ENCODE measurements at regions not wholly inside any gene's neighbourhood (a gene's known extent, or its start where the extent isn't known, plus 50 kb on each side); places are given as distances from the start of the nearest gene placed in this dataset.

DNA sequence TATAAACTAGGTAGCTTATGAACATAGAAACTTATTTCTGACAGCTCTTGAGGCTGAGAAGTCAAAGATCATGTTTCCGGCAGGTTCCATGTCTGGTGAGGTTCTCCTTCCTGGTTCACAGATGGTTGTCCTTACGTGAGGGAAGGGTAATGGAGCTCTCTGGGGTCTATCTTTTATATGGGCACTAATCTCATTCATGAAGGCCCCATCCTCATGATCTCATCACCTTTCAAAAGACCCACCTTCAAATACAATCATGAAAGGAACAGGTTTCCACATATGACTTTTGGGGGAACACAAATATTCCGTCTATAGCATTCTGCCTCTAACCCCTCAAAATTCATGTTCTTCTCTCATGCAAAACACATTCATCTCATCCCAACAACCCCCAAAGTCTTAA, 264.7 kb downstream of the PTTG2 start:
- DNase-seq (ENCODE audit: low read depth in 2 of 2): no peak
- TF ChIP-seq, protein P1, sequence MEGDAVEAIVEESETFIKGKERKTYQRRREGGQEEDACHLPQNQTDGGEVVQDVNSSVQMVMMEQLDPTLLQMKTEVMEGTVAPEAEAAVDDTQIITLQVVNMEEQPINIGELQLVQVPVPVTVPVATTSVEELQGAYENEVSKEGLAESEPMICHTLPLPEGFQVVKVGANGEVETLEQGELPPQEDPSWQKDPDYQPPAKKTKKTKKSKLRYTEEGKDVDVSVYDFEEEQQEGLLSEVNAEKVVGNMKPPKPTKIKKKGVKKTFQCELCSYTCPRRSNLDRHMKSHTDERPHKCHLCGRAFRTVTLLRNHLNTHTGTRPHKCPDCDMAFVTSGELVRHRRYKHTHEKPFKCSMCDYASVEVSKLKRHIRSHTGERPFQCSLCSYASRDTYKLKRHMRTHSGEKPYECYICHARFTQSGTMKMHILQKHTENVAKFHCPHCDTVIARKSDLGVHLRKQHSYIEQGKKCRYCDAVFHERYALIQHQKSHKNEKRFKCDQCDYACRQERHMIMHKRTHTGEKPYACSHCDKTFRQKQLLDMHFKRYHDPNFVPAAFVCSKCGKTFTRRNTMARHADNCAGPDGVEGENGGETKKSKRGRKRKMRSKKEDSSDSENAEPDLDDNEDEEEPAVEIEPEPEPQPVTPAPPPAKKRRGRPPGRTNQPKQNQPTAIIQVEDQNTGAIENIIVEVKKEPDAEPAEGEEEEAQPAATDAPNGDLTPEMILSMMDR (IDR thresholded peaks at IDR 0.05; ENCODE audit: low read depth, low read length): no peak
- H3K4me3 ChIP-seq (replicated peaks in 1 of 2; ENCODE audit: low read depth in 2 of 2, low read length in 2 of 2): no peak overlapping the region

DNA sequence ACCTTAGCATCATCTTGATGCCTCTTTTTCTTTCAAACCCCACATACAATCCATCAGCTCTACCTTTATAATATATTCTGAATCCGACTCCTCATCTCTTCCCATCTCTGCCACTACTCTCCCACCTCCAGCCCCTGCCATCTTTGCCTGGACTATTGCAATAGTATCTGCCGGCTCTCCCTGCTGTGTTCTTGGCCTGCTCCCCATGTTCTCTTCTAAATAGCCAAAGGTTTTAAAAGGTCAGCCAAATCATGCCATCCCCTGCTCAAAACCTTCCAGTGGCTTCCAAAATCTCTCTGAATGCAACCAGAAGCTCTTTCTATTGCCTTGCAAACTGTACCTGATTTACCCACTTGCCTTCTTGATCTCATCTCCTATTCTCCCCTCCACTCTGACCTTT, 266.0 kb downstream of the PTTG2 start:
- no peak overlapping the region for H3K4me3 ChIP-seq (replicated peaks in 1 of 2; ENCODE audit: low read depth in 2 of 2, low read length in 2 of 2)
- TF ChIP-seq, protein P1 (IDR thresholded peaks at IDR 0.05; ENCODE audit: low read depth, low read length): no peak
- no peak for DNase-seq (ENCODE audit: low read depth in 2 of 2)

DNA sequence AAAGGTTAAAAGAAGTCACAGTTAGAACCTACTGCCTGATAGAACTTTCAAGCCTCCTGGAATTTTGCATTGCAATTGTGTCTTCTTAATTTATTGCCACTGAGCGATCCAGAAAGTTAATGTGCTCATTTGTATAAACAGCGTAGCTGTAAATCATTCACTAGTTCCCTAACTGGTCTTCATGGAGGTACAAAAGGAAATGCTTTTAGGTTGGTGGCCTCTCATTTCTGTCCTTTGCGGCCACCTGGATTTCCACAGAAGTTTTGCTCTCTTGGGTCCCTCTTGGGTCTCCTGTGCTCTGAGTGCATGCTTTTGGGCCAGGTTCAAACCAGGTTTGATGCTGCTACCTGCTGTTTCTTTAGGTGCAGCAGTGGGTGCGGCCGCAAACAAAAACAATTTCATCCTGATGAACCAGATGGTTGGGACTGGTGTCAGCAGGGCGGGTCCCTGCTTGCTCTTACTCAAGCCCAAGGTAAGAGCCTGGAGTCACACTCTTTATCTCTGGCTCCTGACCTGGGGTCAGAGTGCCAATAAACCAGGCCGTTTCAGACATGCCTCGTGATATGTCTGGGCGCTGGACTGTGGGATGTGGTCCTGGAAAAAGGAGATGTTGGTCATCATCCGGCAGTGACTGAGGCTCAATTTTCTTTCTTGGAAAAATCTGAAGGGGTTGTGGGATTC, 270.1 kb downstream of the PTTG2 start:
- no peak overlapping the region for H3K4me3 ChIP-seq (replicated peaks in 1 of 2; ENCODE audit: low read depth in 2 of 2, low read length in 2 of 2)
- no peak for DNase-seq (ENCODE audit: low read depth in 2 of 2)
- TF ChIP-seq, protein P1 (IDR thresholded peaks at IDR 0.05; ENCODE audit: low read depth, low read length): no peak

DNA sequence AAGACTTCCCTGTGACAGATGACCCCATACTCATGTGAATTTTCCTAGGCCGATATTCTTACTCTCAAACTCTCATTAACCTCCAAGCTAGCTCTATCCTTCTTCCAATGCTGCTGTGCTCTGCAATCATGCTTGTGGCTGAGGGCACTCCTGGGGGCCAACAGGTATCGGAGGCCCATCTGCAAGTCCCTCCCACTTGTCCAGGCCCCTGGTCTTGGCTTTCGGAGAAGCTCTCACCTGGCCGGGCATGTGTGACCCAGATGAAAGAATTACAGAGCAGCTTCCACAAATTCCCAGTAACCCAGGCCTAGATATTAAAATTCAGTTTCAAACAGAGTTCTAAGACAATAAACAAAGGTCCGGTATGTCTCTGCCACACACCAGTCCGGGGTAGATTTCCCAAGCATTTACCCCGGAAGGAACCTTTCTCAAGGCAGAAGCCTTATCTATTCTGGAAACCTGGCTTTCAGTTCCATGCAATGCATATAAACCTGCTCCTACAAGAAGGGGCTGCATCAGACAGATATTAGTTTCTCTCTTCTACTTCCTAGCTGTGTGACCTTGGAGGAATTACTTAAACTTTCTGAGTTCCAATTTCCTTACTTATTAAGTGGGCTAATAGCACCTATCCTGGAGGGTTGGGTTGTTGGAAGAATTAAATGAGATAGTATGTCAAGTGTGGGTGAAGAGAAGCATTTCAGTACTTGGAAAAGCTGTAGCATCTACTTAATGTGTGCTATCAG, 270.8 kb downstream of the PTTG2 start:
- no peak for DNase-seq (ENCODE audit: low read depth in 2 of 2)
- TF ChIP-seq, protein P1 (IDR thresholded peaks at IDR 0.05; ENCODE audit: low read depth, low read length): no peak
- no peak overlapping the region for H3K4me3 ChIP-seq (replicated peaks in 1 of 2; ENCODE audit: low read depth in 2 of 2, low read length in 2 of 2)

DNA sequence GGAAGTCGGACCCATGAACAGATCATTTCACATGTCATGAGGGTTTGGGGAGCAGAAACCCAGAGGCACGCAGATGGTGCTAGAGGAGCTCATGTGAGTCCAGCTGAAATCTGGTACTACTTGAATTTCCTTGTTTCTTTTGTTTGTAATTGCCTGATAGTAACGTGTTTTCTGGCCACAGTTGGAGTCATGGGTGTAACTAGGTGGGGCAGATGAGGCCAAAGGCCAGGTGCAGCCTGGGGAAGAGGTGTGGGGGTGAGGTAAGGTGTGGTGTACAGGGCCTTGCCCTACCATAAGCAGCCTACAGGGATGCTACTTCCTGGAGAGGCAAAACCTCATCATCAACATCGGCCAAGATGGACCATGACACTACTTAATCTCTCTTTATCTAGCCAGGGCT, 271.4 kb downstream of the PTTG2 start:
- no peak overlapping the region for H3K4me3 ChIP-seq (replicated peaks in 1 of 2; ENCODE audit: low read depth in 2 of 2, low read length in 2 of 2)

DNA sequence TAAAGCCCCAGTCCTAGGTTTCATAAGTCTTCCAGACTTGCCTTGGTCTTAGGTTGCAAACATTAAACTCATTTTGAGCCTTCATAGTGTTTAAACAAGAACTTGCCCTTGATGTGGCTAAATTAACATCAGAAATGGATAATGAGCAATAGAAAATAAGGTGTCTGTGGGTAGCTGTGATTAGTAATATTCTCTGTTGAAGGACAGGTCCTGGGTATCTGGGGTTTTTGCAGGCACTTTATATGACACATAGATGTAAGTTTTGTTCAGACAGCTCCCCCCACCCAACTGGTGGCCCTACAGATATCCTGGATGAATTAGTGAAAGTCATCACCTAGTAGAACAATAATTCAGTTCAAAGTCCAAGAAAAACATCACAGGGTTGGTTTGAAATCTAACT, 272.5 kb downstream of the PTTG2 start:
- H3K4me3 ChIP-seq (replicated peaks in 1 of 2; ENCODE audit: low read depth in 2 of 2, low read length in 2 of 2): no peak overlapping the region
- TF ChIP-seq, protein P1 (IDR thresholded peaks at IDR 0.05; ENCODE audit: low read depth, low read length): no peak
- DNase-seq (ENCODE audit: low read depth in 2 of 2): no peak

More for the DNA sequence above, 271.4 kb downstream of the PTTG2 start:
- DNase-seq (ENCODE audit: low read depth in 2 of 2): no peak
- TF ChIP-seq, protein P1 (IDR thresholded peaks at IDR 0.05; ENCODE audit: low read depth, low read length): no peak

Measured in cardiac fibroblast (primary cell).